MCF 10A (cell line): ENCODE measurements at regions not wholly inside any gene's neighbourhood (a gene's known extent, or its start where the extent isn't known, plus 50 kb on each side); places are given as distances from the start of the nearest gene placed in this dataset.

Experiments used
- BruUV-seq: library from RNA; stranded (reverse); fragments of 400-500 nt; replicated peaks from 2 replicates; lab custom pipeline; 2021; lab: Mats Ljungman, UMichigan
- CTCF ChIA-PET: fragments of 300-600 bp; sonication (Branson Sonifier 250); formaldehyde crosslinking; extraction: SDS; loops from one replicate; lab custom pipeline; 2021; ENCODE audit warnings: antibody characterized with exemption, inconsistent platforms; lab: Yijun Ruan, JAX
- POLR2A ChIA-PET: fragments of 300-600, 350-650 bp; sonication (Branson Sonifier 250); formaldehyde crosslinking; extraction: SDS; loops from one replicate; lab custom pipeline; 2020; ENCODE audit warnings: antibody characterized with exemption, inconsistent platforms; lab: Yijun Ruan, JAX
- DNase-seq: peaks from one replicate; pipeline ENCODE4 v3.0.0-alpha.2; 2018; ENCODE audit not compliant: unreplicated experiment
- H3K27ac Mint-ChIP-seq: one replicate; pipeline ENCODE4 v1.8.0; 2022; ENCODE audit warnings: mild to moderate bottlenecking, low read depth, mixed read lengths; ENCODE audit not compliant: unreplicated experiment
- H3K27me3 Mint-ChIP-seq: one replicate; pipeline ENCODE4 v1.8.0; 2022; ENCODE audit warnings: mixed read lengths; ENCODE audit not compliant: insufficient read depth, unreplicated experiment
- H3K36me3 Mint-ChIP-seq: one replicate; pipeline ENCODE4 v1.8.0; 2022; ENCODE audit warnings: mild to moderate bottlenecking, moderate library complexity, mixed read lengths; ENCODE audit not compliant: insufficient read depth, unreplicated experiment
- H3K4me1 Mint-ChIP-seq: one replicate; pipeline ENCODE4 v1.8.0; 2022; ENCODE audit warnings: mixed read lengths; ENCODE audit not compliant: insufficient read depth, unreplicated experiment
- H3K4me3 Mint-ChIP-seq: one replicate; pipeline ENCODE4 v1.8.0; 2022; ENCODE audit warnings: mild to moderate bottlenecking, moderate library complexity, mixed read lengths; ENCODE audit not compliant: unreplicated experiment
- H3K9me3 Mint-ChIP-seq: one replicate; pipeline ENCODE4 v1.8.0; 2022; ENCODE audit warnings: mixed read lengths; ENCODE audit not compliant: unreplicated experiment
- CTCF ChIP-seq: fragments of 200-600 bp; IDR thresholded peaks from one replicate; pipeline ENCODE4 v1.8.0; 2022; ENCODE audit warnings: antibody characterized with exemption, mild to moderate bottlenecking; ENCODE audit not compliant: unreplicated experiment
- intact Hi-C: fragments of 100-400 bp; cut with micrococcal nuclease; formaldehyde crosslinking; loops from 2 replicates; pipeline ENCODE4 v1.14.1; 2022

- no peak for DNase-seq
- intact Hi-C loops, result no loop called here
- Mint-ChIP-seq H3K4me1 (no peaks in the 10 kb centered on the region), H3K9me3 (no peaks in the 10 kb centered on the region), H3K27me3 (no peaks in the 10 kb centered on the region), H3K4me3 (no peak overlapping the region), H3K27ac (no peak overlapping the region), H3K36me3 (no peaks in the 10 kb centered on the region)
- POLR2A ChIA-PET, result interaction anchor here (0.6 to 0.8 kb wide), 2 partner anchors 9 to 70 kb away, joined by 3 to 6 read pairs; no protein-coding TSS in a partner anchor
- no TSS peak for BruUV-seq
- no peak for TF ChIP-seq CTCF
- CTCF ChIA-PET, result no interaction called here
Observed at GRCh38 chr6:14692208-14692607, 553.7 kb upstream of the JARID2 start.

GRCh38 chr6:14693301-14694192 is 552.3 kb upstream of the JARID2 start:
- no peak for TF ChIP-seq CTCF
- no TSS peak for BruUV-seq
- POLR2A ChIA-PET, result interaction anchor here (0.6 kb wide), 1 partner anchor 638 kb away, joined by 3 read pairs; no protein-coding TSS in a partner anchor
- DNase-seq, result no peak
- H3K4me1 Mint-ChIP-seq, result no peaks in the 10 kb centered on the region
- H3K27me3 Mint-ChIP-seq, result no peaks in the 10 kb centered on the region
- H3K4me3 Mint-ChIP-seq, result no peak overlapping the region
- intact Hi-C loops, result no loop called here
- H3K27ac Mint-ChIP-seq, result no peak overlapping the region
- CTCF ChIA-PET, result interaction anchor here (0.6 to 0.7 kb wide), 2 partner anchors 97 to 111 kb away, joined by 3 read pairs; no protein-coding TSS in a partner anchor
- H3K9me3 Mint-ChIP-seq, result no peaks in the 10 kb centered on the region
- H3K36me3 Mint-ChIP-seq, result no peaks in the 10 kb centered on the region

- intact Hi-C loops, result no loop called here
- Mint-ChIP-seq H3K4me3 (no peak overlapping the region), H3K27me3 (no peaks in the 10 kb centered on the region), H3K9me3 (no peaks in the 10 kb centered on the region), H3K36me3 (no peaks in the 10 kb centered on the region), H3K4me1 (no peaks in the 10 kb centered on the region), H3K27ac (no peak overlapping the region)
- no peak for DNase-seq
- ChIA-PET POLR2A (interaction anchor here (0.6 kb wide), 1 partner anchor 637 kb away, joined by 3 read pairs; no protein-coding TSS in a partner anchor), CTCF (interaction anchor here (0.7 kb wide), 1 partner anchor 98 kb away, joined by 3 read pairs; no protein-coding TSS in a partner anchor)
- no TSS peak for BruUV-seq
- TF ChIP-seq CTCF, result no peak
Observed at GRCh38 chr6:14694308-14694707, 551.6 kb upstream of the JARID2 start.

- POLR2A ChIA-PET, result no interaction called here
- DNase-seq, result no peak
- H3K27ac Mint-ChIP-seq, result no peak overlapping the region
- H3K36me3 Mint-ChIP-seq, result no peaks in the 10 kb centered on the region
- H3K9me3 Mint-ChIP-seq, result peaks cover 6% of the 10 kb centered on the region
- BruUV-seq, result no TSS peak
- H3K4me1 Mint-ChIP-seq, result no peaks in the 10 kb centered on the region
- no peaks in the 10 kb centered on the region for H3K27me3 Mint-ChIP-seq
- TF ChIP-seq CTCF, result no peak
- intact Hi-C loops, result no loop called here
- CTCF ChIA-PET, result no interaction called here
- H3K4me3 Mint-ChIP-seq, result no peak overlapping the region
Observed at GRCh38 chr6:14695579-14695978, 550.3 kb upstream of the JARID2 start.
